Spleen (tissue), 7 donors: ENCODE measurements at regions not wholly inside any gene's neighbourhood (a gene's known extent, or its start where the extent isn't known, plus 50 kb on each side); places are given as distances from the start of the nearest gene placed in this dataset.

ENCODE experiments used
- CTCF ChIP-seq, 11 experiments: fragments of 200-600 bp in 7 of 11; fragments of 450-650 bp in 4 of 11; sonication (generic) in 4 of 11; IDR thresholded peaks in 8 of 11; conservative IDR thresholded peaks in 3 of 11; 1 replicate in 7 of 11; 2 replicates in 4 of 11; pipeline versions ENCODE4 v1.4.0 to v1.8.0; 2016 to 2021; ENCODE audit warnings: antibody characterized with exemption in 11 of 11, inconsistent platforms in 4 of 11, mild to moderate bottlenecking in 1 of 11
- POLR2A ChIP-seq, 3 donors: fragments of 450-650 bp; IDR thresholded peaks; one replicate each; pipeline ENCODE4 v1.5.1; 2017; ENCODE audit warnings: antibody characterized with exemption in 3 of 3, mild to moderate bottlenecking in 1 of 3
- POLR2AphosphoS5 ChIP-seq, 3 donors: sonication (generic); formaldehyde crosslinking; IDR thresholded peaks; one replicate each; pipeline ENCODE4 v1.5.1; 2017; ENCODE audit warnings: antibody characterized with exemption in 3 of 3
- donor health status: DM: no; HTN: no; CAD: no; lungs with moderate emphysema.
- donor health status: DM: no; HTN: no; CAD: no.
- donor health status: DM: no; HTN: no; CAD: no.

- no peak for TF ChIP-seq POLR2A (IDR thresholded peaks at IDR 0.05)
- no peak for TF ChIP-seq CTCF (IDR thresholded peaks at IDR 0.05 in 8 of 11, conservative IDR thresholded peaks at IDR 0.05 in 3 of 11)
- no peak for TF ChIP-seq POLR2AphosphoS5 (IDR thresholded peaks at IDR 0.05)
These were observed 289.4 kb upstream of the MYOCD start for GRCh38 chr17:12376276-12376675.
